Kidney (tissue), 13 donors: ENCODE measurements at regions not wholly inside any gene's neighbourhood (a gene's known extent, or its start where the extent isn't known, plus 50 kb on each side); places are given as distances from the start of the nearest gene placed in this dataset.

Experiments
- DNase-seq, 5 donors: peaks; one replicate each; pipeline ENCODE4 v3.0.0-alpha.2; 2013 to 2020
- FAIRE-seq: peaks from 2 replicates; lab custom pipeline; 2012; peaks lifted over from hg19 to GRCh38; lab: Jason Lieb, UNC
- H3K27ac ChIP-seq, 2 donors: one replicate each; pipeline ENCODE4 v1.7.0; 2013; ENCODE audit warnings: low read depth in 2 of 2, low read length in 2 of 2, inconsistent platforms in 1 of 2
- H3K27me3 ChIP-seq: one replicate; pipeline ENCODE4 v1.7.1; 2013; ENCODE audit warnings: low read length, inconsistent platforms; ENCODE audit not compliant: control insufficient read depth, insufficient read depth
- H3K36me3 ChIP-seq, 3 donors: one replicate each; pipeline versions ENCODE4 v1.7.0 to v1.7.1; 2013; ENCODE audit warnings: low read length in 3 of 3, control low read depth in 1 of 3, inconsistent platforms in 1 of 3; ENCODE audit not compliant: insufficient read depth in 3 of 3, control insufficient read depth in 2 of 3
- H3K4me1 ChIP-seq, 3 donors: one replicate each; pipeline versions ENCODE4 v1.7.0 to v1.7.1; 2013; ENCODE audit warnings: low read length in 3 of 3, inconsistent platforms in 1 of 3, low read depth in 1 of 3; ENCODE audit not compliant: control insufficient read depth in 2 of 3, insufficient read depth in 2 of 3
- H3K4me3 ChIP-seq, 3 donors: one replicate each; pipeline versions ENCODE4 v1.7.0 to v1.8.1; 2013; ENCODE audit warnings: low read length in 3 of 3, control low read depth in 1 of 3, inconsistent platforms in 1 of 3
- H3K9ac ChIP-seq, 3 donors: one replicate each; pipeline versions ENCODE4 v1.7.0 to v1.7.1; 2013; ENCODE audit warnings: low read length in 3 of 3, control low read depth in 1 of 3, inconsistent platforms in 1 of 3
- H3K9me3 ChIP-seq, 3 donors: one replicate each; pipeline versions ENCODE4 v1.7.0 to v1.7.1; 2013; ENCODE audit warnings: low read length in 3 of 3, control low read depth in 1 of 3, inconsistent platforms in 1 of 3; ENCODE audit not compliant: control insufficient read depth in 2 of 3, insufficient read depth in 1 of 3
- intact Hi-C: fragments of 100-400 bp; cut with DNase I; formaldehyde crosslinking; loops from one replicate; pipeline ENCODE4 v1.11.1; 2022
- TF ChIP-seq, protein P1 (sequence below): IDR thresholded peaks from 3 replicates; pipeline ENCODE4 v1.5.1; 2012; ENCODE audit warnings: mild to moderate bottlenecking, moderate library complexity, borderline replicate concordance; ENCODE audit not compliant: insufficient read depth; ENCODE audit errors: extremely low read depth
- donor health status: control.
- donor health status: control.
- donor health status: control.
- donor health status: control.
- donor health status: control.
- donor health status: DM: yes; HTN: yes; CAD: no.
- donor health status: Normal renal cell carcinoma (clear cell type).

DNA sequence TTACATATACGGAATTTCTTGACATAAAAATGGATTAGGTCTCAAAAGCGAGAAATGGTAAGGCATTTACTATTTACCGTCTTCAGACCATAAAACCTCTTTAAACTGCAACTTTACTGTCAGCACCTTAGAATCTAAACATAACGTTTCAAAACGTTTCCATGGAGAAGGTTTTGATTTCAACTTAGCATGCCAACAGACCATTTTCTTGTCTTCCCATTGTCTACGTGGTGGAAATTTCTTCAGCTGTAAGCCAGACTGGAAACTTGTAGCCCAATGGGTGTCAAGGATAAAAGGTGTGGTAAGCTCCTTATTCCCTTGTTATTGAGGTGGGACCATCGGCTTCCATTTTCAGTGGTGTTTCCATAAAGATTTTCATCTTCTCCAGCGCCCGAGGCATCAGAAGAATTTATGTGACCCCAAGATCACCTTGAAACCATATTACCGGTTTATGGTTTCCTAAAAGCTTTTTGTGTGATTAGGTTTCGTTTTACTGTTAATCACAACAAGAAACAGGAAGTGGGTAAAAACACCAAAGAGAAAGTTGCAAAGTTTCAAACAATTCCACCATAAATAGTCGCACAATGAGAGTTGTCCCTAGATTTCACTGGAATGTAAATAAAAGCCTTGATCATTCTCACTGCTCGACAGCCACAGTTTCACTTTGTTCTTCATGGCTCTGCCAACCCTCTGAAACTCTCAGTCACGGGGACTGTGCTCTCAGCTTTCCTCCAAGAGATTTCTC is 63.0 kb upstream of the CD2AP start:
- FAIRE-seq: no peak
- peak overlapping the region; percentile 61 to 97 (median 67) for H3K4me3 ChIP-seq
- H3K9me3 ChIP-seq: no peaks in the 10 kb centered on the region
- H3K27ac ChIP-seq: peak overlapping the region; percentile 27 to 85
- no peaks in the 10 kb centered on the region for H3K36me3 ChIP-seq
- intact Hi-C loops: no loop called here
- peak overlapping the region; percentile 30 to 84 (median 43) for H3K9ac ChIP-seq
- DNase-seq: peak in 3 of 5 donors; percentile 28 to 73 (median 53)
- TF ChIP-seq, protein P1, sequence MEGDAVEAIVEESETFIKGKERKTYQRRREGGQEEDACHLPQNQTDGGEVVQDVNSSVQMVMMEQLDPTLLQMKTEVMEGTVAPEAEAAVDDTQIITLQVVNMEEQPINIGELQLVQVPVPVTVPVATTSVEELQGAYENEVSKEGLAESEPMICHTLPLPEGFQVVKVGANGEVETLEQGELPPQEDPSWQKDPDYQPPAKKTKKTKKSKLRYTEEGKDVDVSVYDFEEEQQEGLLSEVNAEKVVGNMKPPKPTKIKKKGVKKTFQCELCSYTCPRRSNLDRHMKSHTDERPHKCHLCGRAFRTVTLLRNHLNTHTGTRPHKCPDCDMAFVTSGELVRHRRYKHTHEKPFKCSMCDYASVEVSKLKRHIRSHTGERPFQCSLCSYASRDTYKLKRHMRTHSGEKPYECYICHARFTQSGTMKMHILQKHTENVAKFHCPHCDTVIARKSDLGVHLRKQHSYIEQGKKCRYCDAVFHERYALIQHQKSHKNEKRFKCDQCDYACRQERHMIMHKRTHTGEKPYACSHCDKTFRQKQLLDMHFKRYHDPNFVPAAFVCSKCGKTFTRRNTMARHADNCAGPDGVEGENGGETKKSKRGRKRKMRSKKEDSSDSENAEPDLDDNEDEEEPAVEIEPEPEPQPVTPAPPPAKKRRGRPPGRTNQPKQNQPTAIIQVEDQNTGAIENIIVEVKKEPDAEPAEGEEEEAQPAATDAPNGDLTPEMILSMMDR: no peak
- H3K27me3 ChIP-seq: no peaks in the 10 kb centered on the region
- H3K4me1 ChIP-seq: peaks cover 2 to 16% (median 5%) of the 10 kb centered on the region in 3 donors

DNA sequence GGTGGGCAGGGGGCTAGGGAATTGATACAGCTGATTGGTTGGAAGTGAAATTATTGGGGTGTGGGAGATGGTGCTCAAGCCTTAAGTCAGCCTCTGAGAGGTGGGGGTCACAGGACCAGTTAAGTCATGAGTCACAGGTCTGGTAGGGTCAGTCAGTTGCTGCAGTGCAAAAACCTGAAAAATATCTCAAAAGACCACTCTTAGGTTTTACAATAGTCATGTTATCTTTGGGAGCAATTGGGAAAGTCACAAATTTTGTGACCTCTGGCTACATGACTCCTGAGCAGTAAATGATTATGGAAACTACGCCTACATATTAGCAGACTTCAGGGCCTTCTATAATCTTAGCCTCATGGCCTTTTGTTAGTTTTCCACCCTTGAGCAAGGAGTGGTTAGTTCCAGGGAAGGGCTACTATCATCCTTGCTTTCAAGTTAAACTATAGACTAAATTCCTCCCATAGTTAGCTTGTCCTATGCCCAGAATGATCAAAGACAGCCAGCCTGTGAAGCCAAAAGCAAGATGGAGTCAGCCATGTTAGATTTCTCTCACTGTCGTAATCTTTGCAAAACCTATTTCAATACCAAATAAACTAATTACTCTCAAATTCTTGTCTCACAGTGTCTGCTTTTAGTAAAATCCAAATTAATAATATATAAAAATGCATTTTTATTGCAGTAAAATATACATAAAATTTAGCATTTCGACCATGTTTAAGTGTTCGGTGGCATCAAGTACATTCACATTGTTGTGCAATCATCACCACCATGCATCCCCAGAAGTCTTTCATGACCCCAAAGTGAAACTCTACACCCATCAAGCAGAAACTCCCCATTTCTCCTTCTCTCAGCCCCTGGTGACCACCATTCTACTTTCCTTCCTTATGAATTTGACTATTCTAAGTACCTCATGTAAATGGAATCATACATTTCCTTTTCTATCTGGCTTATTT is 60.9 kb upstream of the CD2AP start:
- Histone ChIP-seq H3K4me1 (peaks cover 2 to 16% (median 5%) of the 10 kb centered on the region in 3 donors), H3K4me3 (no peak overlapping the region), H3K27me3 (no peaks in the 10 kb centered on the region), H3K36me3 (no peaks in the 10 kb centered on the region), H3K9me3 (no peaks in the 10 kb centered on the region), H3K9ac (no peak overlapping the region), H3K27ac (no peak overlapping the region)
- no peak for DNase-seq
- intact Hi-C loops: no loop called here
- TF ChIP-seq, protein P1: no peak
- no peak for FAIRE-seq

DNA sequence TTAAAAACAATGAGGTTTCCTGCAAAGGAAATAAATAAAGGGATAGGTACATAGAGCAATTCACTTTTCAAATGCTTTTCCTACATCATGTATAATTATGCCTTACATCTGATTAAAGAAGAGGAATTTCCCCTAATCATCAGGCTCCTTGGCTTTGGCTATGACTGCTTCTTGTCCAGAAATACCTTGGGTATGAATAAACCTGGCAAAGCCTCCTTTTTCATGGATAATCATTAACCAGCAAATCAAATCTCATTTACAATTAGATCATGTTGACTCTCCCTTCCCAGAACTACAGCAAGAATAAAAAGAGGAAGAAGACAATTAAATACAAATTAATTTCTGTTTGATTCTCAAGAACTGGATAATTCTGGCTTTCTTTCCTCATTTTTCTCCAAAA is 58.0 kb upstream of the CD2AP start:
- Histone ChIP-seq H3K36me3 (no peaks in the 10 kb centered on the region), H3K9ac (no peak overlapping the region), H3K27ac (peak overlapping the region in 1 of 2 donors; percentile 35), H3K4me1 (peaks cover 0 to 16% (median 3%) of the 10 kb centered on the region in 3 donors), H3K4me3 (no peak overlapping the region), H3K27me3 (no peaks in the 10 kb centered on the region), H3K9me3 (no peaks in the 10 kb centered on the region)
- TF ChIP-seq, protein P1: no peak
- DNase-seq (peak in 2 of 5 donors; percentile 70 to 77), FAIRE-seq (peak; percentile 97)
- intact Hi-C loops: no loop called here
